ENCODE measurements at regions not wholly inside any gene's neighbourhood (a gene's known extent, or its start where the extent isn't known, plus 50 kb on each side); places are given as distances from the start of the nearest gene placed in this dataset.

- H3K9me3 ChIP-seq (ENCODE audit: control insufficient read depth in 4 of 4, insufficient read depth in 3 of 4, low read length in 3 of 4): no peaks in the 10 kb centered on the region
- TF ChIP-seq, protein P1, sequence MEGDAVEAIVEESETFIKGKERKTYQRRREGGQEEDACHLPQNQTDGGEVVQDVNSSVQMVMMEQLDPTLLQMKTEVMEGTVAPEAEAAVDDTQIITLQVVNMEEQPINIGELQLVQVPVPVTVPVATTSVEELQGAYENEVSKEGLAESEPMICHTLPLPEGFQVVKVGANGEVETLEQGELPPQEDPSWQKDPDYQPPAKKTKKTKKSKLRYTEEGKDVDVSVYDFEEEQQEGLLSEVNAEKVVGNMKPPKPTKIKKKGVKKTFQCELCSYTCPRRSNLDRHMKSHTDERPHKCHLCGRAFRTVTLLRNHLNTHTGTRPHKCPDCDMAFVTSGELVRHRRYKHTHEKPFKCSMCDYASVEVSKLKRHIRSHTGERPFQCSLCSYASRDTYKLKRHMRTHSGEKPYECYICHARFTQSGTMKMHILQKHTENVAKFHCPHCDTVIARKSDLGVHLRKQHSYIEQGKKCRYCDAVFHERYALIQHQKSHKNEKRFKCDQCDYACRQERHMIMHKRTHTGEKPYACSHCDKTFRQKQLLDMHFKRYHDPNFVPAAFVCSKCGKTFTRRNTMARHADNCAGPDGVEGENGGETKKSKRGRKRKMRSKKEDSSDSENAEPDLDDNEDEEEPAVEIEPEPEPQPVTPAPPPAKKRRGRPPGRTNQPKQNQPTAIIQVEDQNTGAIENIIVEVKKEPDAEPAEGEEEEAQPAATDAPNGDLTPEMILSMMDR (IDR thresholded peaks at IDR 0.05; ENCODE audit: control extremely low read depth, extremely low read depth): no peak
- H3K36me3 ChIP-seq (ENCODE audit: control insufficient read depth in 4 of 4, insufficient read depth in 4 of 4, low read length in 4 of 4): no peaks in the 10 kb centered on the region
- DNase-seq (no peak), ATAC-seq (ENCODE audit: insufficient read depth, low FRiP score) (no peak)
- H3K4me3 ChIP-seq: no peak overlapping the region
- no peak overlapping the region for H3K9ac ChIP-seq (ENCODE audit: insufficient read depth in 1 of 2, low read length in 2 of 2)
- no peaks in the 10 kb centered on the region for H3K27me3 ChIP-seq (ENCODE audit: control insufficient read depth in 3 of 3, insufficient read depth in 3 of 3, low read length in 2 of 3)
- no peaks in the 10 kb centered on the region for H3K4me1 ChIP-seq (ENCODE audit: control insufficient read depth in 5 of 5, insufficient read depth in 5 of 5, low read length in 5 of 5)
- WGBS, 2 donors: 95 to 97% methylated on average over 1 of the region's 1 CpG
- H3K27ac ChIP-seq (ENCODE audit: low read depth in 1 of 2, low read length in 1 of 2): no peak overlapping the region
Observed at GRCh38 chr1:71269818-71270217, 189.0 kb upstream of the ZRANB2 start.

- no peak for DNase-seq
- Histone ChIP-seq H3K9me3 (ENCODE audit: control insufficient read depth in 4 of 4, insufficient read depth in 3 of 4, low read length in 3 of 4) (no peaks in the 10 kb centered on the region), H3K27me3 (ENCODE audit: control insufficient read depth in 3 of 3, insufficient read depth in 3 of 3, low read length in 2 of 3) (no peaks in the 10 kb centered on the region), H3K9ac (ENCODE audit: insufficient read depth in 1 of 2, low read length in 2 of 2) (no peak overlapping the region), H3K4me3 (no peak overlapping the region), H3K36me3 (ENCODE audit: control insufficient read depth in 4 of 4, insufficient read depth in 4 of 4, low read length in 4 of 4) (no peaks in the 10 kb centered on the region), H3K27ac (ENCODE audit: low read depth in 1 of 2, low read length in 1 of 2) (no peak overlapping the region), H3K4me1 (ENCODE audit: control insufficient read depth in 5 of 5, insufficient read depth in 5 of 5, low read length in 5 of 5) (no peaks in the 10 kb centered on the region)
- ATAC-seq (ENCODE audit: insufficient read depth, low FRiP score): no peak
- 73 to 76% methylated on average over 2 of the region's 2 CpGs for WGBS, 2 donors
- TF ChIP-seq, protein P1 (IDR thresholded peaks at IDR 0.05; ENCODE audit: control extremely low read depth, extremely low read depth): no peak
Observed at GRCh38 chr1:71269179-71269578, 188.3 kb upstream of the ZRANB2 start.

DNA sequence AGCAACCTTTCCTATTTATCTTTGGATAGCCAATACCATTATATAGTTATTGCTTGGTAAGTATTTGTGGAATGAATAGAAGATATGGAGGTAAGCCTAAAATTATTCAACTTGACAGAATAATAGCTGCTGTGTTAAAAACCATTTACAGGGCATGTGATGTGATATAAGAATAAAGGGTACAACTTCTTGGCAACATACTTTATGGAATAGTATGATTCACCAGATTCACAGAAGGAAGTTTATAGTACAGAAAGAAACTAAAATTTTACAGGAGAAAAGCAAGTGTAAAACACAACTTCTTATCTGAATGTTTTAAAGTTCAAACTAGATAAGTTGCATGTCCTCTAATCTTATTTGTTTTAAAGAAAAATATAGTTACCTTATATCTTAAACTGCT is 186.4 kb upstream of the ZRANB2 start:
- H3K27me3 ChIP-seq (ENCODE audit: control insufficient read depth in 3 of 3, insufficient read depth in 3 of 3, low read length in 2 of 3): no peaks in the 10 kb centered on the region
- no peak for ATAC-seq (ENCODE audit: insufficient read depth, low FRiP score)
- no peak overlapping the region for H3K9ac ChIP-seq (ENCODE audit: insufficient read depth in 1 of 2, low read length in 2 of 2)

DNA sequence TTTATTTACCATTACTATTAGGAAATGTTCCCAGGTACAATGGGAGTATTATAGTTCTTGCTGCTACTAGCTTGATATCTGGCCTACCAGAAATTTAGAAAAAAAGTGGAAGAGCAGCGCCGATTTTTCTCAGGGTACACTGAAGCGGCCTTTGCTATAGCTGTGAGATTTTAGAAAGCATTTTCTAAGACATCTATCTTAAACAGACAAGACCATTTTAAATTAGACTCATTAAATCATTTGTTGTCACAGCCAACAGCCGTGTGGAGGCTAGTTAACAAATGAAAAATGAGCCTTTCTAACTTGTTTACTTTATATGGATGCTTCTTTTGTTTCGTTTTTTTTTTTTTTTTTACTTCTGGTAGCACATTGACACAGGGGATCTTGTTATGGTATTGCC is 183.2 kb upstream of the ZRANB2 start:
- TF ChIP-seq, protein P1 (IDR thresholded peaks at IDR 0.05; ENCODE audit: control extremely low read depth, extremely low read depth): no peak
- DNase-seq (no peak), ATAC-seq (ENCODE audit: insufficient read depth, low FRiP score) (no peak)
- 70 to 77% methylated on average over 5 of the region's 5 CpGs for WGBS, 2 donors
- H3K9ac ChIP-seq (ENCODE audit: insufficient read depth in 1 of 2, low read length in 2 of 2): no peak overlapping the region
- no peaks in the 10 kb centered on the region for H3K27me3 ChIP-seq (ENCODE audit: control insufficient read depth in 3 of 3, insufficient read depth in 3 of 3, low read length in 2 of 3)
- H3K4me3 ChIP-seq: no peak overlapping the region
- no peak overlapping the region for H3K27ac ChIP-seq (ENCODE audit: low read depth in 1 of 2, low read length in 1 of 2)
- no peaks in the 10 kb centered on the region for H3K4me1 ChIP-seq (ENCODE audit: control insufficient read depth in 5 of 5, insufficient read depth in 5 of 5, low read length in 5 of 5)
- H3K36me3 ChIP-seq (ENCODE audit: control insufficient read depth in 4 of 4, insufficient read depth in 4 of 4, low read length in 4 of 4): no peaks in the 10 kb centered on the region
- no peaks in the 10 kb centered on the region for H3K9me3 ChIP-seq (ENCODE audit: control insufficient read depth in 4 of 4, insufficient read depth in 3 of 4, low read length in 3 of 4)

More for the DNA sequence above, 186.4 kb upstream of the ZRANB2 start:
- Histone ChIP-seq H3K27ac (ENCODE audit: low read depth in 1 of 2, low read length in 1 of 2) (no peak overlapping the region), H3K36me3 (ENCODE audit: control insufficient read depth in 4 of 4, insufficient read depth in 4 of 4, low read length in 4 of 4) (no peaks in the 10 kb centered on the region), H3K4me3 (no peak overlapping the region), H3K4me1 (ENCODE audit: control insufficient read depth in 5 of 5, insufficient read depth in 5 of 5, low read length in 5 of 5) (no peaks in the 10 kb centered on the region), H3K9me3 (ENCODE audit: control insufficient read depth in 4 of 4, insufficient read depth in 3 of 4, low read length in 3 of 4) (no peaks in the 10 kb centered on the region)
- no peak for DNase-seq
- TF ChIP-seq, protein P1 (IDR thresholded peaks at IDR 0.05; ENCODE audit: control extremely low read depth, extremely low read depth): no peak
